Activated CD4-positive, CD25-positive, alpha-beta regulatory T cell treated with anti-CD3 and anti-CD28 coated beads, Interleukin-2, amount 50 U/mL, for 16 hours (primary cell): ENCODE measurements at regions not wholly inside any gene's neighbourhood (a gene's known extent, or its start where the extent isn't known, plus 50 kb on each side); places are given as distances from the start of the nearest gene placed in this dataset.
"Not testable (repeated sequence)": the region's sequence is repeated elsewhere in the genome, so short reads cannot be mapped to it uniquely, and the experiment has no call there.

Experiments used
- DNase-seq: peaks from one replicate; pipeline ENCODE4 v3.0.0-alpha.2; 2020; ENCODE audit warnings: low read depth, low spot score

DNA sequence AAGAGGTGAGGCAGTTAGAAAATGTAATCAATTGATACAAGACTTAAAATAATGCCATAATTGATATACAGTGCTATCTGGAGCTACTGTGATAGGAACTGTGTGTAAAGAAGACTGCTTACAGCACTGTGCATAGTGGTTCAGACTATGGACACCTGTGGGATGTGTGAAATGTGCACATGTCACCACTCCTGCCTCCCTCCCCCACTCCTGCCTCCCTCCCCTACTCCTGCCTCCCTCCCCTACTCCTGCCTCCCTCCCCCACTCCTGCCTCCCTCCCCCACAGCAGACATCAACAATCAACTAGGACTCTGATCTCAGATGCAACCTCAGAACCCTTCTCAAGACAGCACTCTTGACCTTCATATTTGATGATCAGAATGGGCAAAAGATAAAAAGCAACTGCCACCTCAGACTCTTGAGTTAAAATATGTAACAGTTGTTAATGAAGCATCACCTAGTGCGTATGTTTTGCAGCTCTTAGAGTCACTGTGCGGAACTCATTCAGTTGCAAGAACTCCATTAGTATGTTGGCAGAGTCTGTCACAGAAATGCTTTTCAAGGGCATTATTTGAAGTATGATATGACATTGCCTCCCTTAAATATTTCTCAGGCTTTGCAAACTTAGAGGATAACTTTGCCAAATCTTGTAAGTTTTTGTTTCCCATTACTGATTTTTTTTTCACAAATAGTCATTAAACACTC, 255.2 kb upstream of the DDHD1 start:
- no peak for DNase-seq

DNA sequence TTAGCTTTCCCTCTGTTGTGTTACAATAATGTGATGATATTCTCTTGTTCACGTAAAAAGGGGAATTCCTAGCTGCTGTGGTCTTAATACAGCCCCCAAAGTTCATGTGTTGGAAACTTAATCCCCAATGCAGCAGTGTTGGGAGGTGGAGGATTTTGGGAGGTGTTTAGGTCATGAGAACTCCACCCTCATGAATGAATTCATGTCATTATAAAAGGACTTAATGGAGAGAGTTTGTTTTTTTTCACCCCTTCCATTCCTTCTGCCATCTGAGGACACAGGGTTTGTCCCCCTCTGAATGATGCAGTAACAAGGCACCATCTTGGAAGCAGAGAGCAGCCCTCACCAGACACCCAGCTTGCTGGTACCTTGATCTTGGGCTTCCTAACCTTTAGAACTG, 253.4 kb upstream of the DDHD1 start:
- DNase-seq = no peak

DNA sequence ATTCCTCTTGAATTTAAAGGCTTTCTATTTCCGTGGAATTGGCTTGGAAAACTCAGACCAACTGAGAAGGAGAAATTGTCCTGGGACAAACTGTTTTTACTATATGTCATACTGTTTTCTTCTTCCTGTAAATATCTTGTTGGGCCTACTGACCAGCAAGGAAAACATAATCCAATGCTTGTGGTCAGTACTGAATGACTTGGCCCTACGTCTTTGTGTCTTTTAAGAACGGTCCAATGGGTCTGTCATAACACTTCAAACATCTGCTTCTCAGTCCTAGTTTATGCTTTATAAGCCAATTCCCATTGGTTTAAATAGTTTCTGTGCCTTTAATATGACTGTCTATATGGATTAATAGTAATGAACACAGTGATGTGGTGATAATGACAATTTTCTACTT, 248.5 kb upstream of the DDHD1 start:
- no peak for DNase-seq

DNA sequence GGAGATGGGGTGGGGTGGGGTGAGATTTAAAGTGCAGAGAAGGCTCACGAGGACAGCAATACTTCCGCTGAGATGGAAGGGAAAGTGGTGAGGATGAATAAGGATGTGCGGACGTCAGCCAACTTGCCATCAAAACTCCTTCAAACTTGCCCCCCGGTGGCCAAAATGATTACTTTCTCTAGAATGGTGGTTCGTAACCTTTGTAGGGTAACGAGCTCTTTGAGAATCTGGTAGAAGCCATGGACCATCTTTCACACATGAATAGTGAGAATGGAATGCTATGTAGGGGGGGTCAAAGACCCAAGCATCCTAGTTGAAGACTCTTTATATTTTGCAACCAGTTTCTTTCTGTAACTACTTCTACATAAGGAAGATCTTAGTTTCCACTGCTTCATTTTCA, 245.9 kb upstream of the DDHD1 start:
- DNase-seq = no peak

DNA sequence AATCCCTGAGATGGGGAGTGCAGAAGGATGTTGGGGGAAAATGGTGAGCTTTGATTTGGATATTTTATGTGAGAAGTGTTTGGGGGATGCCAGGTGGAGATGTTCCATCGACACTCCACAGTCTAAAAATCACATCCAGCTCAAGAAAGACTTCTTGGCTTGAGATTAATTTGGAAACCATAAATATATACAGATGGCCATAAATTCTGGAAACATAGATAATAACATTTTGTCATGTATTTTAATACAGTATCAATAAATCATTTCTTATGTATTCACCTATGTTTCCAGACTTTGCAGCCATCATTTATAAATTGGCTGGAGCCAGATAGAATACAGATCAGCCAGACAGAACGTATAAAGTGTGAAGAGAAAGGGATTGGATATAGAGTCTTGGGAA, 245.5 kb upstream of the DDHD1 start:
- no peak for DNase-seq

DNA sequence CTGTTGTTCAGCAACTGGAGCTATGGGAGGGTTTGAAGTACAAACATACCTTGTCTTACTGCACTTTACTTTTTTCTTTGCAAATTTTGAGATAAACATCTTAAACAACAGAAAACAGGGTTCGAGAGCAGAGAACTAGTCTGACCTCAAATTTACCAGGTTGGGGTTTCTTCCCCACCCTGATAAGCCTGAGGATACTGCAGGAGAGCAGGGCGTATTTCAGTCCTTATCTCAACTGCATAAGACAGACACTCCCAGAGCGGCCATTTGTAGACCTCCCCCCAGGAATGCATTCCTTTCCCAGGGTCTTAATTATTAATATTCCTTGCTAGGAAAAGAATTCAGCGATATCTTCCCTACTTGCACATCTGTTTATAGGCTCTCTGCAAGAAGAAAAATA, 242.1 kb upstream of the DDHD1 start:
- DNase-seq = not testable (repeated sequence)

DNA sequence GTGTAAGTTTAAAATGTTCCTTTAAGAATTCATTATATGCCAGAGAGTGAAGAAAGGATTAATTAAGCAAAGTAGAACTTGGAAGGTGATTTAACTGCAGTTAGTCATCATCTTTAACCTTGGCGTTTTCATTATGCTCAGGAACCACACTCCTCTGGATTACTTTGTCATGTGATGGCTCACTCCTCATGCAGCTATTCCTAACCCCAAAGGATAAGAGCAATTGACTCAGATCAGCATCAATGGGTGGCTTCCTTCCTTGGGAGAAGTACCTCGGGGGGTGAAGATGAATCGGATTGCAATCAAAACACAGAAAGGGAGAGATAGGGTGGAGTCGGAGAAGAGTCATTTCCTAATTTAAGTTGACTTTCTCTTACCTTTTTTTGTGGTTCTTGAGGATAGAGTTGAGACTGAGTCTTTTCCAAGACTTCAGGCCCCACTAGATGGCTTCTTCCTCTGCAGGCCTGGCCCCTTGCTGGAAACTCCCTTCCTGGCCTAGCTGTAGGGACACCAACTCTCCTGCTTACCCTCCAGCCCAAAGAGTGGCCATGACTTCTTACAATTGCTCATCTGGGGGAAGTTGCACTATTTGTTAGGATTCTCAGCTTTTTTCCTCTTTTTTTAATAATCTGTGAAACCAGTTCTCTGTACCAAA, 238.6 kb upstream of the DDHD1 start:
- DNase-seq = no peak

DNA sequence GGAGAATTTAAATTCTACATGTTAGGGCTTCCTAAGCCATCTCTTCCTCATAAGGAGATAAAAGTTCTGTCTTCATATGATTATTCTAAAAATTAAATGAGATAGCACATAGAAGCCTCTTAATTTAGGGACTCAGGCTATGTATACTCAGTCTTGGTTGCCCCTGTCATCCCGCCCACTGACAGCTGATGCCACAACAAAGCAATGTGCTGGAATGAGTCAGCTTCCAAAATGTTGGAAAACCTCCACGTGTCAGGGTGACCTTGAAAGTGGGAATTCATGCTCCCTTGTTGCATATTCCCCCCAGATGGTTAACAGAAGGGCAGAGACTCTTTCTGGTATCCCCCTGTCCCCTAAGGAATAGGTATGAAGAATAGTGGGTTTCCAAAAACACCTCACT, 238.0 kb upstream of the DDHD1 start:
- DNase-seq = no peak

DNA sequence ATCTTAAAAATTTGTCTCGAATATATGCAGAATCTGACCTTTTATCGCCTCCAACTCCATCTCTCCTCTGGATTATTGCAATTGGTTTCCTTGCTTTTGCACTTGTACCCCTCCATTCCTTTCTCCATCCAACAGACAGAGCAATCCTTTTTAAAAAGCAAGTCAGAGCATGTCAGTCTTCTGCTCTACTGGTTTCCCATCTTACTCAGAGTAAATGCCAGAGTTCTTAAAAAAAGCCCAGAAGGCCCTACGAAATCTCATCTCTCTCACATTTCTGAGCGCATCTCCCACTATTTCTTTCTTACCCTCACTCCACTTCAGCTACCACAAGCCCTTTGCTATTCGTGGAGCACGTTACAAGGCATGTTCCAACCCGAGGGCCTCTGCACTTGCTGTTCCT, 236.9 kb upstream of the DDHD1 start:
- no peak for DNase-seq

DNA sequence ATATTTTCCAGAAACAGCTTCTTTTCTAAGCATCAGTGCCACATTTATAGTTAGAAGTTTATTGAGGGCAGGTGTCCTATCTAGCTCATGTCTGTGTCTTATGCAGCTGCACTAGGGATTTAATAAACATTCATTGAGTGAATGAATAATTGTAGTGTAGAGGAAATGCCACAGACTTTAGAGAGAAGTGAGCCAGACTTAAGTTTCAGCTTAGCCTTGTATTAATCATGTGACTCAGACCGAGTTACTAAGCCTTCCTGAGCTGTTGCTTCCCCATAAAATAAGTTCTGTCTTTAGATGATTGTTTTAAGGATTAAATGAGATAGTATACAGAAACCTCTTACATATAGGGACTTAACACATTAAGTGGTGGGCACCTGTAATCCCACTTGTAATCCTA, 236.1 kb upstream of the DDHD1 start:
- DNase-seq = no peak

DNA sequence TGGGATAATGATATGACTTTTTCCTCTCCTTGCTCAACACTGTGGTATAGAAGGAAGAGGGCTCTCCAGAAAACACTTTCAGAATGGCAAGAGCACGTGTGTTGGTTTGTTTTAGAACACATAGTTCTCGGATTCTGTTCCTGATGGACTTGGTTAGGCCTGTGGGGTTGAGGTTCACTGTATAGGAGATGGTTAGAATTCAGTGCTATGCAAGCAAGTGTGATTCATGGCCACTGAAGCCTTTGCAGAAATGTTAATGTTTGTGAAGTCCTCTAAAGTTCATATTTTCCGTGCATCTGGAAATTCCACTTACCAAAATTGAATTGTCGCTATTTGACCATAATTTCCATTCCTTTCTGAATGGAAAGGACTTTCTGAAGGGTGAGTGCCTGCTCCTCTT, 233.2 kb upstream of the DDHD1 start:
- no peak for DNase-seq

DNA sequence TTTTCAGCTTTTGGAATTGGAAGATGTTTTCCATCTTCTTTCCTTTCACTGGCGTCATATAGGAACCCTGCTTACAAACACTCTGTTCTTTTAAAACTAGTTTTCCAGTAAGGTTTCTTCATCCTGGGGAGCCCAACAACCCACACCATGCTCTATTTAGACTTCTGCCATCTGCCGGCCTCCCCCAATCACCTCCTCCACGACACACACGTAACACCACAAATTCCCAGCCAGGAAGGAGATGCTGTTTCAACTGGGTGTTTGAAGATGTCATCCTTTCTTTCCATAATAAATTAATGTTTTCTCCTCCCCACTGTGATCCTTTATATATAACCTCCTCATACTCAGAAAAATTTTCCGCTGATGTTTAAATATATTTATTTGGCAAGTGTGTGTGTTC, 231.4 kb upstream of the DDHD1 start:
- no peak for DNase-seq

DNA sequence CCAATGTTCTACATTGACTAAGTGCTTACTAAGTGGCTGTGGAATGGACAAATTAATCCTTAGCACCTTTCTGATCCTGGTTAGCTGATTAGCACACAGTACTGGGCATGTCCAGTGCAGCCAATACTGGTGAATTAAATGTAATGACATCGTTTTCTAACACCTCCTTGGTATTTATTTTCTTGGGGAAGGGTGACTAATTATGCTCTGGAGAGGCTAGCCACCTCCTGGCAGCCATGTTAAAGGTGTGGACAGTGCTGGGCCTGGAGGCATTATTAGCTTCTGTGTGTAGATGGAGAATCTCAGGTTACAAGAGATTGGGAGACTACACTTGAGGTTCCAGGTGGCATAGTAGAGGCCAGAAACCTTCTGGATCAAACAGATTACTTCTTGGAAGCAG, 230.9 kb upstream of the DDHD1 start:
- DNase-seq = no peak

DNA sequence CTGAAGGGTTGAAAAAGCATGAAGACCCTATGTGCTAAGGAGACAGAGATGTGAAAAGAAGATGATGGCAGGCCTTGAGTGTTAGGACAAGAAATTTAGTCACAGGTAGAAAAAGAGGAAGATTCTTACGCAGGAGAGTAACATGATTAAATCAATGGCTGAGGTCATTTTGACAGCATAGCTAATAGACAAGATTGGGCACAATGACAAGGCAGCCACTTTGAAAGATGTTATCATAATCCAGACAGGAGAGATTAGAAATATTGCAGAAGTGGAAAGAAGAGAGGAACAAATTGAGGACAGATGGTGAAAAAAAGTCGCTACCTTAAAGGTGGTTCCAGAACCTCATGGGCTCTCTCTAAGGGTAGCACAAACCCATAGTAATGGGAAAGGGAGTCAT, 228.8 kb upstream of the DDHD1 start:
- no peak for DNase-seq

DNA sequence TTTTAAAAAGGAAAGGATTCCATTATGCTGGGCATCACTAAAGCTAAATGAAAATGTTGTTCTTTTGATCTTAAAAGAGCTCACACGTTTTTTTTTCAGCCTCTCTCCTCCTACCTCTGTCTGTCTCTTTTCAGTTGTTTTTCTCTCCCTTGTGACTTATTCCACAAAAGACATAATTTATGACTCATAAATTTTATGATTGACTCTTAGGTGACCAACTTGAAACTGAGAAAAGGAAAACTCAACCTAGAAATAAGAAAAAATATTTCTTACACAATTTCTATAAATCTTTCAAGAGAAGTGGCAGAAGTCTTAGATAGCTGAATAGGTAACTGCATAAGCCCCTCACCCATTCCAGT, 227.7 kb upstream of the DDHD1 start:
- no peak for DNase-seq

DNA sequence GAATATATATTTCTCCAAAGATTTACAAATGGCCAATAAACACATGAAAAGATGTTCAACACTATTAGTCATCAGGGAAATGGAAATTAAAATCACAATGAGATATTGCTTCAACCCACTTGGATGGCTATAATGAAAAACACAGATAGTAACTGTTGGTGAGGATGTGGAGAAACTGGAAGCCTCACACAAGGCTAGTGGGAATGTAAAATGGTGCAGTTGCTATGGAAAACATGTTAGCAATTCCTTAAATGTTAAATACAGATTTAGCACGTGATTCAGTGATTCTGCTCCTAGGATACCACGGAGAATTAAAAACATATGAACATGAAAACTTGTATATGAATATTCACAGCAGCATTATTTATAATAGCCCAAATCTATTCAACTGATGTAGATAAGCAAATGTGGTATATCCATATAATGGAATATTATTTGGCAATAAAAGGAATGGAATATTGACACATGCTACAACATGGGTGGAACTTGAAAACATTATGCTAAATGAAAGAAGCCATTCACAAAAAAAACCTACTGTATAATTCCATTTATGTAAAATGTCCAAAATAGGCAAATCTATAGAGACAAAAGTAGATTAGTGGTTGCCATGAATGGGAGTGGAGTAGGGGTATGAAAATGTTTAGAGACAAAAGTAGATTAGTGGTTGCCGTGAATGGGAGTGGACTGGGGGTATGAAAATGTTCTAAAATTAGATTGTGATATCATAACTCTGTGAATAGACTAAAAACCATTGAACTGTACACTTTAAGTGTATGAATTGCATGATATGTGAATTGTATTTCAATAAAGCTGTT, 227.1 kb upstream of the DDHD1 start:
- DNase-seq = no peak

DNA sequence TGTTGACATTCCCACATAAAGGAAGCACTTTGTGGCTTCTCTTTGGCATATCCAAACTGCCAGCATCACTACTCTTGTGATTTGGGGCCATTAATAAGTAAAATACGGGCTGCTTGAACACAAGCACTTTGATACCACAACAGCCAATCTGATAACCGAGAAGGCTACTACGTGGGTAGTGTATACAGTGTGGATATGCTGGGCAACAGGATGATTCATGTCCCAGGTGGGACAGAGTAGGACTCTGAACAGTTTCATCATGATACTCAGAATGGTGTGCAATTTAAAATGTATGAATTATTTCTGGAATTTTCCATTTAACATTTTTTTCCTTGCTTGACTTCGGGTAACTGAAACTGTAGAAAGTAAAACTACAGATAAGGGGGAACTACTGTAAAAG, 225.0 kb upstream of the DDHD1 start:
- DNase-seq = no peak

DNA sequence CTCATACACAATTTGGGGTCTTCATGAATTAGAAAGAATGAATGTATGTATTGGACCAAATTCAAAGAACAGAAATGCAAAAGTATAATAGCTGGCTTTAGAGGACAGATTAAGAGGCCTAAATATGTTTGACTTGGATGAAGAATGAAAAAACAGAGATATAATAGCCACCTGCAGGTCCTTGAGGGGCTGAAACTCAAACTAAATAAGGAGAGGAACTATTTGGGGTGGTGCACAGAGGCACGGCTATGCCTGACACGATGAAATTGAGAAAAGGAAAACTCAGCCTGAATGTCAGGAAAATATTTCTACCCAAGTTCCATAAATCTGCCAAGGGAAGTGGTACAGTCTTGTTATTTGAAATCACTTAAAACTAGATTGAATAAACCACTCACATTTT, 222.9 kb upstream of the DDHD1 start:
- no peak for DNase-seq

DNA sequence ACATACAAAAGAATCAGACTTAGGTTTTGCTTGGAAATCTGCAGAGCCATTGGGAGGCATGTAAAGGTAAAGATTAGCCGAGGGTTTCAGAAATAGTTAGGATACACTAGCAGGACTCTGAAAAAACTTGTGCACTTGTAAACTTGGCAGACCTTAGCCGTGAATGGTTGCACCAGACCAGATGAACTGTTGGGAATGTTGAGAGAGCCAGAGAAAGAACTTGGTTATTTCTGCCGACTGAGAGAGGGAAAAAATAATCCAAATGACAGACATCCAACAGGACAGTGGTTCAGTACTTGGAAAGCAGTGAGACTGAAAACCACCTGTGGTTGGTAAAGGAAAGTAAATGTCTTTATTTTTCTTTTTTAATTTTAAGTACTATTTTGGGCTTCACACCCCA, 222.5 kb upstream of the DDHD1 start:
- no peak for DNase-seq

DNA sequence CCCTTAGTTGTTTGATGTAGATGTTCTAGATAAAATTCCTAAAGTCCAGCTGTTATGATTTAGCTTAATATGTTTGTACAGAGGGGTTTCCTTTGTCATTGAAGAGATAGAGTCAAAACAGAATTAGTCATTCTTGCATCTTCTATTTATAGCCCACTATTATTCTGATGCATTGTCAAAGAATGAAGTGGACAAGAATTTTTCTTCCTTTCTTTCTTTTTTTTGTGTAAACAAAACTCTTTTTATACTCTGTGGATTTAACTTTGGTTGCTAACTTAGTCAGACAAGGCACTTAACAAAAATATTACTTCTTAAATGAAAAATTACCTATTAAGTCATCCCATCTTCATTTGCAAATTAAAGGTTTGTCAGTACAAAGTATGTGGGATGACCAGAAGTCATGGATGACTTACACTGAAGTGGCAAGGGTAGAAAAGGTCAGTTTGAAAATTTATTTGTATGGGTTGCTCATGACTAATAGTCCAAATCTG, 215.6 kb upstream of the DDHD1 start:
- DNase-seq = no peak

DNA sequence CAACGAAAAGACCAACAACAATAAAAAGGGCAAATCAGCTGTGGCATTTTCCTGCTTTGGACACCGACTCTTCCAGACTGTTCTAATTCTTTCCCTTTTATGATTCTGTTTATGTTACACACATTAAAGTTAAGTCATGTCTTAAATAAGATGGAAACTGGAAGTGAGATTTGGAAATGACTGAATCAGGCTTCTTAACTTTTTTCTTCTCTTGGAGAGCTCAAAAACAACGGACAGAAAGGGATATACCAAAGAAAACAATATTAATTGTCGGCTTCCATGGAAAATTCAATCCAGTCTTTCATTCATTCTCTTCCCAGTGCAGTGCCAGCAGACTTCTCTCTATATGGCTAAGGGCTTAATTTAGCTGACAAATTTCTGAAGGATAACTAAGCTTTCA, 214.9 kb upstream of the DDHD1 start:
- DNase-seq = no peak

DNA sequence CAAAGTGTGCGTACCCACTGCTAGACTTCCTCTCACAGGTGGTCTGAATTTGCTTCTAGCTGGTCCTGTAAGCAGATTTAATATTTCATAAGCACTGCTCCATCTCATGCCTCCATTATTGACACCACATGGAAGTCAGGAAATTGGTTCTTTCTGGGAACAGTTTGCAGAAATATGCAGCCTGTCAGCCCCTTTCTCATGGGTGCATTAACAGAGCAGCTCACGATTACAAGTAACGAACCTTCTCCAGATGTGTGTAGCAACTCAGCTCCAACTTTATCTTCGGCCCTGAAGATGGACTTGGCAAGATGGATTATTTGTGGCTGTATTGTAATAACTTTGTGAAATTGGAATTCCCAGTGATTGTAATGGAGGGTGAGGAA, 214.5 kb upstream of the DDHD1 start:
- DNase-seq = no peak
